Panc1 (cell line): ENCODE measurements at regions not wholly inside any gene's neighbourhood (a gene's known extent, or its start where the extent isn't known, plus 50 kb on each side); places are given as distances from the start of the nearest gene placed in this dataset.

Source experiments
- CTCF ChIP-seq: fragments of 450-650 bp; IDR thresholded peaks from 2 replicates; pipeline ENCODE4 v1.5.1; 2017; ENCODE audit warnings: mild to moderate bottlenecking
- POLR2AphosphoS5 ChIP-seq: IDR thresholded peaks from 2 replicates; pipeline ENCODE4 v1.6.1; 2012; ENCODE audit warnings: mild to moderate bottlenecking, low read depth, low read length, moderate library complexity
- REST ChIP-seq, 2 experiments: IDR thresholded peaks; 2 replicates each; pipeline ENCODE4 v1.6.1; 2011 to 2012; ENCODE audit warnings: low read depth in 2 of 2, control low read depth in 1 of 2, low read length in 1 of 2, mild to moderate bottlenecking in 1 of 2, moderate library complexity in 1 of 2; ENCODE audit not compliant: insufficient read depth in 1 of 2
- SIN3A ChIP-seq: IDR thresholded peaks from 2 replicates; pipeline ENCODE4 v1.6.1; 2012; ENCODE audit warnings: low read depth, mild to moderate bottlenecking, low read length, moderate library complexity, borderline replicate concordance; ENCODE audit not compliant: insufficient read depth
- TCF7L2 ChIP-seq: IDR thresholded peaks from 2 replicates; pipeline ENCODE4 v1.6.1; 2011; ENCODE audit warnings: mild to moderate bottlenecking, low read depth, low read length, inconsistent platforms

GRCh38 chr2:144239306-144239705 lies 280.6 kb downstream of the ZEB2 start:
- TF ChIP-seq CTCF (no peak), POLR2AphosphoS5 (no peak), REST (IDR thresholded peaks at IDR 0.05; ENCODE audit: insufficient read depth in 1 of 2, low read depth in 2 of 2, low read length in 1 of 2) (no peak), SIN3A (no peak), TCF7L2 (no peak)
